ENCODE measurements at regions not wholly inside any gene's neighbourhood (a gene's known extent, or its start where the extent isn't known, plus 50 kb on each side); places are given as distances from the start of the nearest gene placed in this dataset.

DNA sequence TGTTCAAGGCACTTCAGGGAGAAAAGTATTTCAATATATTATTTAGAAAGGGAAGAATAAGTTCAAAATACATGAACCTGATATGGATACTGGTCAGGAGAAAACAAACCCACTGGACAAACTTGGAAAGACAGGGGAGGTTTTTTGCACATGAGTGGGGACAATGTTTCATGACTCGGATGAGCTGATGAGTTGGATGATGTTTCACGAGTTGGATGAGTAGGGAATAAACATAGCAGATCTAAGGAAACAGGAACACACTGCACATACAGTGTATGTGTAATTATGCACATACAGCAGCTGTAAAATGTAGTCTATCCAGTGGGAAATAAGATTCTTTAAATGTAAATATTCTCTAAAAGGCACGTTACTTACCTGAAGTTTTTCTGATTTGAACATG lies 682.9 kb upstream of the ADAMTS5 start:
- no peak for DNase-seq (ENCODE audit: low spot score)

DNA sequence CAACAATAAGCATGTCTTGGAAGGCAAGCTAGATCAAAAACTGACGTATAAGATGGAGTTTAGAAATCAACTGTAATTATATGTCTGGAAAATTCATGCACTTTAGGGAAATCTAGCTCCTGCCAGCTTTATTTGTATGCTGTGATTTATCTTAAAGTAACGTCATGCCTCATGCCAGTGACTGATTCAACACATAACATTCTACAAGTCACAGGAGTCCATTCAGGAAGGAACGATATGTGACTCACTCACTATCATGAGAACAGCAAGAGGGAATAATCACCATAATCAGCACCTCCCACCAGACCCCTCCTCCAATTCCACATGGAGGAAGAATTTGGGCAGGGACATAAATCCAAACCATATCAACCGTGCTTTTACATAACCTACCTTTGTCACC lies 682.4 kb upstream of the ADAMTS5 start:
- DNase-seq (ENCODE audit: low spot score) = no peak

DNA sequence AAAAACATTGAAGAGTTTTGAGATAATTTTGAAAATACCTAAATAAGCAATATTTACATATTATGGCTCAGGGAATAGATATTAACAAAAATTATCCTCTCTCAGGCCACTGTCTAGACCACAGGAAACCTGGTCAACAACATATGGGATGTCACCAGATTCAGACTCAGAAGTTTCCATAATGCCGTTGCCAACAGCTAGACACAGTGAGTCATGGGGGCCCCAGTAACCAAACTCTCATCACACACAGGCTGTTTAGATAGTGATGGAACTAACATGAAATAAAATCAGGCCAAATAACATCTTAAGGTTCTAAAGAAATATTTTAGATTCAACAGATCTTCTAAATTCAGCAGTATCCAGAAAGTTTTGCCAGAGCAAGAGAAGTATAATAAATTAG lies 681.7 kb upstream of the ADAMTS5 start:
- no peak for DNase-seq (ENCODE audit: low spot score)

DNA sequence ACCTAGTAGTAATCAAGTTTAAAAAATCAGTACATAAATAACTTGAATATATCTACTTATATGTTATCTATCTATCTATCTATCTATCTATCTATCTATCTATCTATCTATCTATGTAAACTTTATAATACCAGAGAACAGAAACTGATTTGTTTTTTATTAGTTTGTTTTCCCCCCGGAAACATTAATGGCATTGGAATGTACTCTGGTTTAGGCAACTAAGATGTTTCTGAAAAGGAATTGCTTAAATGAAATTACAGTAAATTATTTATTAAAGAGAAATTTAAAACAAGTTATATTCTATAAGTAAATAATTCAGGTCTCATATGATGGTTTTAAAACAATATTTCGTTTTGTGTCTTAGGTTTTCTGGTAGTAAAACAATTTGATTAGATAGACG lies 681.0 kb upstream of the ADAMTS5 start:
- no peak for DNase-seq (ENCODE audit: low spot score)

DNA sequence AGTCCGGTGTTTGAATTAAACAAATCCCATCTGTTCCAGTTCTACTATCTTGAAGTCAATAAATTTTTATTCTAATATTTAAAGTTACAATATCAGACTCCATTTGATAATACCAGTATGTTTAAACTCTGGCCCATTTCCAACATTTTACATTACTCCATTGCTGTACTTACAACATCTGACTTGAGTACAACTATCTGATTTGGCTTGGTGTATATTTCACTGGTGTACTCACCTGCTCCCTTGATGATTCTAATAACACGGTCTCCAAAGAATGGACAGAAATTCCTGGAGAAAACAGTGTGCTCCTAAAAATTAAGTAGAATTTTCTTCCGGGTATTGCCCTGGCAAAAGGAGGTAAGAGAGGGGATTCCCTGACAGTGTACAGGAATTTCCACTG lies 680.5 kb upstream of the ADAMTS5 start:
- no peak for DNase-seq (ENCODE audit: low spot score)

DNA sequence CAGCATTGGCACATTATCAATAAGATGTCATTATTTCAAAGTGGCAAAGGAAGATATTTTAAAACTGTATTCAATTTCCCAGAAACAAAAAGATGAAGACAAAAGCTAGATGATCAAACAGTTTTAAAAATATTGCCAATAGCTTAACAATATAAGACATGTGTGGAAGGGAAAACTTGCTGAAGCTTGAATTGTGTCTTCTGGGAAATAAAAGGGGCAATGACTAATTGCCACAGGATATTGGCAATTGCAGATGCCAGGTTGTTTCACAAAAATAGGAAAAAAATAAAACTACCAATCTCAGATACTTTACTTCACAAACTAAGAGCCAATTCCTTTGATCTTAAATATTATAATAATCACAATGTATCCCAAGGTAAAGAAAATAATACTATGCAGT lies 679.8 kb upstream of the ADAMTS5 start:
- no peak for DNase-seq (ENCODE audit: low spot score)

DNA sequence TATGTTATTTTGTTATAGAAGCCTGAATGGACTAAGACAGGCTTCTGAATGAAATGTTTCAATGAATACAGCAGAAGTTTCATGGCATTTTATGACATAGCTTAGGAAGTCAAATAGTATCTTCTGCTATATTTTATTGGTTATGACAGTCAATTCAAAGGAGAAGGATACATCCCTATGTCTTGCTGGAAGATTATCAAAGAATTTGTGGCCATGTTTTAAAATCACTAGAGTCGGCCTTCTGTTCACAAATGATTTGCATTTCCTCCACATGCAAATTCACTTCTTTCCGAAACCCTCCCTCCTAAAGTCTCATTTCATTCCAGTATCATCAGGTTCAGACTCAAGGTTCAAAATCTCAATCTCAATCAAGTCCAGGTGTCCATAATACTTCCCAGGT lies 679.2 kb upstream of the ADAMTS5 start:
- no peak for DNase-seq (ENCODE audit: low spot score)

DNA sequence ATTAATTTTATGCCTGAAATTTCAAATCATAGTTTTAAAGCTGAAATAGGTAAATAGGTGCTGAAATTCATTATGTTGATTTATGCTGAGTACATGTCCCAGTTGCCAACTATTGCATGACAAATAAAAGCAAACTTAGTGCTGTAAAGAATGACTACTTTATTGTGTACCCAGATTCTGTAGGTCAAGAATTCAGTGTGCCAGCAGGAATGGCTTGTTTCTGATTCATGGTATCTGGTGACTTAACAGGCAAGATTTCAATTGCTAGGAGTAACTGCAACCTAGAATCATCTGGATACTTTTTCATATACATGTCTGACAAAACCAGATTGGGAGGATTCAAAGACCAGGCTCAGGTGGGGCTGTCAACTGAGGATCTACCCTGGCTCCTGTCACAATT lies 678.4 kb upstream of the ADAMTS5 start:
- DNase-seq (ENCODE audit: low spot score) = no peak

DNA sequence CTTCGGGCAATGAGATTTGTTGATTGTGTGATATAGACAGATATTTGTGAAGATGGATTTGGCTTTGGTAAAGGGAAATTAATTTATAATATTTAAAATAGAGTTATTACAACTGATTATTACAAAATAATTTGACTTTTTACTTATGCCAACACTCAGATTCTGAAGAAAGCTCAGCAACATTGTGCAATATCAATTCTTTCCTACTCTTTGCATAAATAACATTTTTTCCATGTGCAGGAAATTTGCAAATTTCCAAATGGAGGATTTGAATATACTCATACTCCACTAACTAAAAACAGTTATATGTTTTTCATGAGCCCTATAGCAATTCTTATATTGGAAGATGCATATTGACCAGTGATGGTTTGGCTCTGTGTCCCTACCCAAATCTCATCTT lies 676.4 kb upstream of the ADAMTS5 start:
- no peak for DNase-seq (ENCODE audit: low spot score)

DNA sequence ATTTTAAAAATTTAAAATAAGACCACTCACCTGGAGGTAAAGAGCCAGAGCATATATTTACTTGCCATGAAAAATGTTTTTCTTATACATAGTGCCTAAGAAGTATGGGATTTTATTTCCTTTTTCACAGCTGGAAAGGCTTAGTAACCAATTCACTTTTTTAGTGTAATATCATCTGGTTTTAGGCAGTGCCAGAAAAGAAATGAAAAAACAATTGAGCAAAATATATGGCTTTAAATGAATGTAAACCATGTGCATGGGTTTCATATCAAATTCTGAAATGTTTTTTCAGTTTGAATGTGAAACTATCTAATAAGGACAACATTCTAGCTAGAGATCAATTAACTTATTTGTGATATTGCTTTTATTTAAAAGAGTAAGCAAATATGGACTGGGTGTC lies 672.4 kb upstream of the ADAMTS5 start:
- DNase-seq (ENCODE audit: low spot score) = no peak

DNA sequence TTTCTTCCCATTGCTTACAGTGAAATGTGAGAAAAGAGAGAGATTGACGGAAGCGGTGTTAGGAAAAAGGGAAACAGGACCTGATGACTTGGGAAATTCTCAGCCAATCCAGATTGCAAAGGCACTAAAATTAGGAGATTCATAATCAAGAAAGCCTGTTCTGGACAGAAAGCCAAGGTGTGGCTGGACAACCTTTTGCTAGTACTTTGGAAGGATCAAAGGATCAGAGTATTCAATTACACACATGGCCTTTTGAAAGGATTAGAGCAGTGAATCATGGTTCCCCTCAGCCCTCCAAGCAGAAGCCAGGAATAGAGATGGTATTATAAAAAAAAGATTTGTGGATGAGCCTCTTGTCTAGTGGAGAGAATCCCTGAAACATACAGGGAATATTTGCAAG lies 669.8 kb upstream of the ADAMTS5 start:
- DNase-seq (ENCODE audit: low spot score) = no peak

DNA sequence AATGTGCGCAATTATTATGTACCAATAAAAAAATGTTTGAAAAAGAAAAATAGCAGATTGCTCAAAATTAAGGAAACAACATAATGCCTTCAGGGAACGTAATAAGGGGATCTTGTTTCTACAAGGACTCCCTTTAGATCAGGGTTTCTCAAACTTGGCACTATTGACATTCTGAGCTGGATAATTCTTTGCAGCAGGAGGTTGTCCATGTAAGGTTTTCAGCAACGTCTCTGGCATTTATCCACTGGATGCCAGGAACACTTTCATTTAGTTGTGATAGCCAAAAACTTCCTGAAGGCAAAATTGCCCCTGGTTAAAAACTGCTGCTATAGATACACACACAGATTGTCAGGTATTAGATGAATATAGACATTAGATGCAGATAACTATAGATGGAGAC lies 666.7 kb upstream of the ADAMTS5 start:
- no peak for DNase-seq (ENCODE audit: low spot score)

DNA sequence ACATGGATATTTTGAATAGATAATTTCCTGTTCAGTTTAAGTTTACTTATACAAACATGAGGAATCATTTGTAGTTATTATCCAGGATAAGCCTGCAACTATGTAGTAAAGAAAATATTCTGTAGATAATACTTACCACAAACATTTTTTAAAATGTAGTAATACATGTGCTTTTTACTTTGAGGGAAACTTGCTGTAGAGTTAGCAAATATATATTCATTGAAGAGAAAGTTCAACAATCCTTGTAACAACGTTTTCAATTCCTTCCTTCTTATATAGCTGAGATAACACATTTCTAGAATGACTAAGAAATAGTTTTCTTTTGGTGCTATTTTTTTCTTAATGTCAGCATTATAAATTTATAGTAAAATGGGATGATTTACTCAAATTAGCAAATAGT lies 664.6 kb upstream of the ADAMTS5 start:
- DNase-seq (ENCODE audit: low spot score) = no peak

DNA sequence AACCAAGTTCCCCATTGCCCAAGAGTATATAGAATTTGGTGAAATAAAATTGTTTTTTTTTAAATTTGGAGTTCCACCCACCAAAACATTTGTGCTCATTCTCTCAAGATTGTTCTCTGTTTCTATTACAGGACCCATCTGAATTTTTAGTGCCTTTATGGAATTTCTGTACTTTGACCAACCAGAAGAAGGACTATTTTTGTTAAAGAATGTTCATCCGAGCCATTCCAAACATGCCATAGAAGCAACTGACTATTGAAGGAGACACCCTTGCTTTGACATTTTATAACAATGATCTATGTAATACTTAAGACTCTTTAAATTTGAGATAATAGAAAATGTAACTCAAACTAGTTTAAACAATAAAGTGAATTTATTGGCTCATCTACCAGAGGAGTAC lies 655.7 kb upstream of the ADAMTS5 start:
- DNase-seq (ENCODE audit: low spot score) = no peak

DNA sequence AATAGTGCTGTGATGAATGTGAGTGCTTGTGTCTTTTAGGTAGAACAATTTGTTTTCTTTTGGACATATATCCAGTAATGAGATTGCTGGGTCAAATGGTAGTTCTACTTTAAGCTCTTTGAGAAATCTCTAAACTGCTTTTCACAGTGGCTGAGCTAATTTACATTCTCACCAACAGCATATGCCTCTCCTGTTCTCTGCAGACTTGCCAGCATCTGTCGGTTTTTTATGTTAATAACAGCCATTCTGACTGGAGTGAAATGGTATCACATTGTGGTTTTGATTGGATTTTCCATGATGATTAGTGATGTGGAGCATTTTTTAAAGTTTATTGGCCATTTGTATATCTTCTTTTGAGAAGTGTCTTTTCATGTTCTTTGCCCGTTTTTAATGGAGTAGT lies 647.3 kb upstream of the ADAMTS5 start:
- DNase-seq (ENCODE audit: low spot score) = no peak

DNA sequence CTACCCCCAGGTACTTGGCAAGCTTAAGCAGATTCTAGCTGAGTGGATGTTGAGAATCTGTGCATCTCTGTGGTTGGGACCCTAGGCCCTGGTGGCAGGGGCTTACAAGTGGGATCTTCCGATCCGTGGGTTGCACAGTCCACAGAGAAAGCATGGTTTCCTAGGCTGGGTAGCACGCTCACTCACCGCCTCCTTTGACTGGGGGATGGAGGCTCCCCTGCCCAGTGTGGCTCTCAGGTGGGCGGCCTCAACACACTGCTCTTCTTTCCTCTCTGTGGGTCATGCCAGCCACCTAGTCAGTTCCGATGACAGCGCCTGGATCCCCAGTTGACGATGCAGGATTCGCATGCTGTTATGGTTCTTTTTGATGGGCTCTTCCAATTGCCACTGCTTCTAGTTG lies 639.5 kb upstream of the ADAMTS5 start:
- DNase-seq (ENCODE audit: low spot score) = no peak

DNA sequence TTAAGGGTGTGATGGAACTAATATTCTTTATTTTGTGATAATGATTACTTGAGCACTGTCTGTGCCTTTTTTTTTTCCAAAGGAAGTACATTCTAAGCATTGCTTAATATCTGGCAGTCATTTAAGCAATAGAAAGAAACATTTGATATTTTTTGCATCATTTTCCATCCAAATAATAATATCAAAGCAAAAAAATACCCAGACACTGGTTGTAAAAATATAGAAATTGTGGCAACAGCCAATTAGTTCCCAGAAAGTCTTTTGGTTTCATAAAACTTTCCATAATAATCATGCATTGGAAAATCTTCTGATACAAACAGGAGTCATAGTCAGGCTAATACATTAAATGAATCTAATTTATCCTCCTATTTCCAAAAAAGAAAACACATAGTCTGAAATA lies 629.3 kb upstream of the ADAMTS5 start:
- DNase-seq (ENCODE audit: low spot score) = no peak

DNA sequence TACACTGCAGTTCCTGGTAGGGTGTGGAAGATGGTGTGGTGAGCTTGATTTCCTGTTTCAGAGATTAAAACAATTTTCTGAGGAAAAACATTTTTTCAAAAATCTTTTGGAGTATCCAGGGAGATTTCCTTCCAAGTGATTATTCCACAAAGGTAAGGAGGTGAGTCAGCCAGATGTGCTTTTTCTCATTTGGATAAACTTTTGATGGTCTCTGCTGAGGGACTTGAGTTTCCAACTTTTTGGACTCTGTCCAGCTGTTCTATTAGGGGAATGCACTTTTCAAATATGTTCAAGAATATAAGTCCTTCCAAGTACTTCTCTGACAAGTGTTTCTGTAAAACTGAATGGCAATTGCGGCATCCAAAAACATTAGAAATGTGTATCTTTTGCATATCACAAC lies 628.8 kb upstream of the ADAMTS5 start:
- no peak for DNase-seq (ENCODE audit: low spot score)

DNA sequence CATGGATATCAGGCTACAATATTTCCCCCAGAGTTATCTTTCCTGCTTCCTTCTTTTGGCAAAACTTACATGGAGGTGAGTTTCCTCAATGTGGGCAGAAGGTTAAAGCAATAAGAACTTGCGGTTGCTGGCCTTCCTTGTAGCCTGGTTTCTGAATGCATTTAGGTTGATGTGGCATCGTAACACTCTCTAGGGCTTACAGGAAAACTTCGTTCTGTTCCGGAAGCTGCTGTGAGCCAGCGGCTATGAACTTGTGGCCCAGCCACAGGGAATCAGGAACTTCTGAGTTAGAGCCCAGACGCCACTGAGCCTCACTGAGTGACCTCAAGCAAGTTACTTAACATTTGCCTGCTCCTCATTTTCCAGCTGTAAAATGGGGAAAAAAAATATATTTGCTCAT lies 623.4 kb upstream of the ADAMTS5 start:
- DNase-seq (ENCODE audit: low spot score) = no peak

DNA sequence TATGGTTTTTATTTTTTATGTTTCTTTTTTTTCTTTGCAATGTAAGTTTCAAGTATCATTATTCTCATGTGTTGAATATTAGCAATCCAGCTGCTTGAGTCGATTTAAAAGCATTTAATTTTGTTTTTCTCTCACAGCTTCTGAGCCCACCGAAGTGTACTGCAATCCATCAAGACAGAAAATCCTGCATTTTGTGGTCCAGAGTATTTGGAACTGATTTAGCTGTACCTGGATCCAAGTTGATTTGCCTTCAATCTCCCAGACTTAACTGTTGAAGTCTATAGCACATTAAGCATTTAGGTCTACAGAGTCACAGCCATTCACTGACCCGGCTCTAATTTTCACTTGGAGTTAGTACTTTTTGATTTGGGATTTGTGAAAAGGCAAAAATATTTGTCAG lies 622.9 kb upstream of the ADAMTS5 start:
- DNase-seq (ENCODE audit: low spot score) = no peak

DNA sequence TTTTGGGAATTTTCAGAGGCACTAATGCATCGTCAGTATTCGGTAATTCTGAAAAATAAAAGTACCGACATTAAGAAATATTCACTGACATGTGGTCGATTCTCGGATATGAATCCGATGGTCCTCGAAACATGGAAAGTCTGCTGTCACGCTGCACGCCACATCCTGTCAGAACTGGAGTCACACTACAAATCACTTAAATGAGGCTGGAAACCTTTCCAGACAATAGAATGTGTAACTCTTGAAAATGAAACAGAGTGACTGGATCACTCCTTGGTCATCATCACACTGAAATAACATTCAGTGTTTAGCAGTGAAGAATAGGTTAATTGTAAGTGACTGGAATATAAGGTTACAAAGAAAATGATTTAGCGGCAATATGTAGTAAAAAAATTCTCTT lies 620.1 kb upstream of the ADAMTS5 start:
- DNase-seq (ENCODE audit: low spot score) = no peak

DNA sequence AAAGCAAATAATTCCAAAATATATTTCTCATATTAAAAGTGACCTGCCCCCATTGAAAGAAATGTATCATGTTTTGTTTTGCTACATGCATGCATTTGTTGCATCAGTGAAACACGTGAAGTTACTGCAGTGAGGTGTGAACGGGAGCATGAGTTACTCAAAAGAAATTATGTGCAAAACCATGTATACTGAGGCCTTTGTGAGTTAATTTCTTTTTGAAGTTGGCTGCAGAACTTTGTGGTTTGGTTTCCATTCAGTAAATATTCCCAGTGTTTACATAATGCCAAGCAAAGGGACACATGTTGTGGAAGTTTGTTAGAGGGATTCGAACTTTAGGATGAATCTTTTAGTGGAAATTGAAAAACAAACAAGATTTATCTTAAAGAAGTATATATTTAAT lies 619.4 kb upstream of the ADAMTS5 start:
- no peak for DNase-seq (ENCODE audit: low spot score)

DNA sequence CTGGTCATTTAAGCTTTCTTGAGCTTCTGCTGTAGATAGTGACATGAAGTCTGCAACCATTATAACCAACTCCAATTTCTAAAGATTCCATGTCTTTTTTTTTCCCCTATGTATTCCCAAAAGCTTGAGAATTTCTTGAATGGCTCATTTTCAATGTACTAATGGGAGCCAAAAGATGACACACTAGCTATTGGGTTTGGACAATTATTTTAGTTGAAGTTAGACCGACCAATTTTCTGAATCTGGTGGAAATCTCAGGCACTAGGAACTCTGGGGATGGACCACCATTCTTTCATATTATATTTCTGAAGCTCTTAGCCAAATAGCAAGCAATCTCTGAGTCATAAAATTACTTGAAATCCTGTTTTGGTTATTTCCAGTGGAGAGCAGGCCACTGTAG lies 617.4 kb upstream of the ADAMTS5 start:
- no peak for DNase-seq (ENCODE audit: low spot score)

DNA sequence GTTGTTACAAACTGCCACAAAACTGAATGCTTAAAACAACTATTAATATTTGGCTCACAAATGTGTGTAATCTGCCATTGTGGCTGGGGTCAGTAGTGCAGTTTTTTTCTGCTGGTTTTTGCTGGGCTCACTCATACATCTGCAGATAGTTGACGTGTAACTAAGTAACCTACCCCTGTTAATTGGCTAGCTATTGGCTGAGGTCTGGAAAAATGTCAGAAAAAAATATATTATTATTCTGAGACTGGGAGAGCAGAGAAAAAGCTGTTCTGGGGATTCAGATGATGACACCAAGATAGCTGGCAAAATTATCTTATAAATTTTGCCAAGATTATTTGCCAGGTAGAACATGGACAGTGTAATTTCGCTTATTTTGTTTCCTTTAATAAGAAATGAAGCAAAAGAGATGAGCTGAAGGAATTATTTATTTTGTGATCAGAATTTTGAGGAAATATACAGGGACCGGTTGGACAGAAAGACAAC lies 616.1 kb upstream of the ADAMTS5 start:
- DNase-seq (ENCODE audit: low spot score) = no peak

All from mucosa of gallbladder (tissue), 1 donor.